Keratinocyte (primary cell): ENCODE measurements at regions not wholly inside any gene's neighbourhood (a gene's known extent, or its start where the extent isn't known, plus 50 kb on each side); places are given as distances from the start of the nearest gene placed in this dataset.

Experiments used
- CTCF ChIP-seq, 3 experiments: IDR thresholded peaks in 1 of 3; conservative IDR thresholded peaks in 1 of 3; optimal IDR thresholded peaks in 1 of 3; 2 replicates in 2 of 3; 3 replicates in 1 of 3; pipeline versions ENCODE3 to v1.5.1; 2011; ENCODE audit warnings: low read length in 3 of 3, mild to moderate bottlenecking in 3 of 3, moderate library complexity in 2 of 3, control low read depth in 1 of 3, inconsistent platforms in 1 of 3; ENCODE audit not compliant: insufficient read depth in 2 of 3; ENCODE audit errors: extremely low read depth in 1 of 3
- EZH2 ChIP-seq: IDR thresholded peaks from one replicate; pipeline ENCODE4 v1.6.1; 2012; ENCODE audit warnings: inconsistent platforms, mild to moderate bottlenecking, low read length, moderate library complexity

GRCh38 chr2:100675373-100675772, 112.6 kb downstream of the PDCL3 start:
- TF ChIP-seq CTCF (optimal IDR thresholded peaks at IDR 0.05 in 1 of 3, IDR thresholded peaks at IDR 0.05 in 1 of 3, conservative IDR thresholded peaks at IDR 0.05 in 1 of 3; ENCODE audit: extremely low read depth in 1 of 3, insufficient read depth in 2 of 3, low read length in 3 of 3), result no peak
- TF ChIP-seq EZH2, result no peak
